Stomach smooth muscle (tissue), 2 donors: ENCODE measurements at regions not wholly inside any gene's neighbourhood (a gene's known extent, or its start where the extent isn't known, plus 50 kb on each side); places are given as distances from the start of the nearest gene placed in this dataset.

ENCODE experiments used
- H3K27ac ChIP-seq: one replicate; pipeline ENCODE4 v1.7.0; 2013; ENCODE audit warnings: mild to moderate bottlenecking, low read length, inconsistent platforms
- H3K27me3 ChIP-seq, 2 donors: one replicate each; pipeline ENCODE4 v1.7.0; 2013; ENCODE audit warnings: low read length in 2 of 2; ENCODE audit not compliant: insufficient read depth in 2 of 2, control insufficient read depth in 1 of 2
- H3K36me3 ChIP-seq, 2 donors: one replicate each; pipeline ENCODE4 v1.7.0; 2013; ENCODE audit warnings: low read length in 2 of 2; ENCODE audit not compliant: control insufficient read depth in 2 of 2, insufficient read depth in 2 of 2
- H3K4me1 ChIP-seq: one replicate; pipeline ENCODE4 v1.7.0; 2013; ENCODE audit warnings: low read length; ENCODE audit not compliant: control insufficient read depth, insufficient read depth
- H3K4me3 ChIP-seq, 2 donors: one replicate each; pipeline ENCODE4 v1.7.0; 2013; ENCODE audit warnings: low read length in 2 of 2
- H3K9ac ChIP-seq, 2 donors: one replicate each; pipeline ENCODE4 v1.7.0; 2013; ENCODE audit warnings: low read length in 2 of 2, mild to moderate bottlenecking in 1 of 2
- H3K9me3 ChIP-seq, 2 donors: one replicate each; pipeline ENCODE4 v1.7.0; 2013; ENCODE audit warnings: low read length in 2 of 2; ENCODE audit not compliant: control insufficient read depth in 2 of 2
- donor health status: healthy.
- donor health status: Pancreatic carcinoma.

- Histone ChIP-seq H3K4me1 (no peaks in the 10 kb centered on the region), H3K27ac (no peak overlapping the region), H3K4me3 (no peak overlapping the region), H3K9ac (no peak overlapping the region), H3K36me3 (no peaks in the 10 kb centered on the region), H3K27me3 (no peaks in the 10 kb centered on the region), H3K9me3 (no peaks in the 10 kb centered on the region)
These were observed 513.2 kb downstream of the COL11A1 start for GRCh38 chr1:102595106-102595505.

- Histone ChIP-seq H3K36me3 (no peaks in the 10 kb centered on the region), H3K4me1 (no peaks in the 10 kb centered on the region), H3K9me3 (no peaks in the 10 kb centered on the region), H3K9ac (no peak overlapping the region), H3K4me3 (no peak overlapping the region), H3K27ac (no peak overlapping the region), H3K27me3 (no peaks in the 10 kb centered on the region)
These were observed 515.0 kb downstream of the COL11A1 start for GRCh38 chr1:102593276-102593675.

GRCh38 chr1:102588536-102588935, 519.8 kb downstream of the COL11A1 start:
- Histone ChIP-seq H3K4me3 (no peak overlapping the region), H3K27me3 (no peaks in the 10 kb centered on the region), H3K4me1 (no peaks in the 10 kb centered on the region), H3K9me3 (no peaks in the 10 kb centered on the region), H3K36me3 (no peaks in the 10 kb centered on the region), H3K27ac (no peak overlapping the region), H3K9ac (no peak overlapping the region)

GRCh38 chr1:102586022-102586421, 522.3 kb downstream of the COL11A1 start:
- Histone ChIP-seq H3K9me3 (no peaks in the 10 kb centered on the region), H3K4me1 (no peaks in the 10 kb centered on the region), H3K4me3 (no peak overlapping the region), H3K27ac (no peak overlapping the region), H3K36me3 (no peaks in the 10 kb centered on the region), H3K27me3 (no peaks in the 10 kb centered on the region), H3K9ac (no peak overlapping the region)

GRCh38 chr1:102580806-102581205, 527.5 kb downstream of the COL11A1 start:
- Histone ChIP-seq H3K9me3 (no peaks in the 10 kb centered on the region), H3K27me3 (no peaks in the 10 kb centered on the region), H3K9ac (no peak overlapping the region), H3K4me1 (no peaks in the 10 kb centered on the region), H3K4me3 (no peak overlapping the region), H3K27ac (no peak overlapping the region), H3K36me3 (no peaks in the 10 kb centered on the region)

- Histone ChIP-seq H3K9me3 (no peaks in the 10 kb centered on the region), H3K9ac (no peak overlapping the region), H3K4me1 (no peaks in the 10 kb centered on the region), H3K27me3 (no peaks in the 10 kb centered on the region), H3K36me3 (no peaks in the 10 kb centered on the region), H3K27ac (no peak overlapping the region), H3K4me3 (no peak overlapping the region)
These were observed 529.5 kb downstream of the COL11A1 start for GRCh38 chr1:102578804-102579203.

- no peaks in the 10 kb centered on the region for H3K27me3 ChIP-seq
- H3K9ac ChIP-seq, result no peak overlapping the region
- H3K9me3 ChIP-seq, result no peaks in the 10 kb centered on the region
- H3K27ac ChIP-seq, result no peak overlapping the region
- H3K4me1 ChIP-seq, result no peaks in the 10 kb centered on the region
- no peaks in the 10 kb centered on the region for H3K36me3 ChIP-seq
- H3K4me3 ChIP-seq, result no peak overlapping the region
These were observed 535.7 kb downstream of the COL11A1 start for GRCh38 chr1:102572637-102573036.

- no peaks in the 10 kb centered on the region for H3K36me3 ChIP-seq
- H3K27me3 ChIP-seq, result no peaks in the 10 kb centered on the region
- H3K4me1 ChIP-seq, result no peaks in the 10 kb centered on the region
- no peaks in the 10 kb centered on the region for H3K9me3 ChIP-seq
- H3K4me3 ChIP-seq, result no peak overlapping the region
- no peak overlapping the region for H3K9ac ChIP-seq
- H3K27ac ChIP-seq, result no peak overlapping the region
These were observed 542.1 kb downstream of the COL11A1 start for GRCh38 chr1:102566182-102566581.

- H3K36me3 ChIP-seq, result no peaks in the 10 kb centered on the region
- H3K27me3 ChIP-seq, result no peaks in the 10 kb centered on the region
- no peak overlapping the region for H3K27ac ChIP-seq
- H3K9me3 ChIP-seq, result no peaks in the 10 kb centered on the region
- no peaks in the 10 kb centered on the region for H3K4me1 ChIP-seq
- H3K9ac ChIP-seq, result no peak overlapping the region
- H3K4me3 ChIP-seq, result no peak overlapping the region
These were observed 545.9 kb downstream of the COL11A1 start for GRCh38 chr1:102562380-102562779.

- Histone ChIP-seq H3K4me3 (no peak overlapping the region), H3K27ac (no peak overlapping the region), H3K4me1 (no peaks in the 10 kb centered on the region), H3K27me3 (no peaks in the 10 kb centered on the region), H3K9ac (no peak overlapping the region), H3K9me3 (peaks cover 0 to 8% of the 10 kb centered on the region in 2 donors), H3K36me3 (no peaks in the 10 kb centered on the region)
These were observed 554.1 kb upstream of the OLFM3 start for GRCh38 chr1:102550729-102551384.

- Histone ChIP-seq H3K9me3 (no peaks in the 10 kb centered on the region), H3K27me3 (no peaks in the 10 kb centered on the region), H3K4me3 (no peak overlapping the region), H3K9ac (no peak overlapping the region), H3K4me1 (no peaks in the 10 kb centered on the region), H3K36me3 (no peaks in the 10 kb centered on the region), H3K27ac (no peak overlapping the region)
These were observed 549.5 kb upstream of the OLFM3 start for GRCh38 chr1:102546251-102546650.
